IMR-90 (cell line): ENCODE measurements at regions not wholly inside any gene's neighbourhood (a gene's known extent, or its start where the extent isn't known, plus 50 kb on each side); places are given as distances from the start of the nearest gene placed in this dataset.

ENCODE experiments used
- ATAC-seq: fragments of 200-7000 bp; cut with Tn5 transposase; 2 replicates; pipeline ENCODE4 v1.9.1; 2020; ENCODE audit warnings: low read depth, mild to moderate bottlenecking, moderate library complexity
- BruUV-seq: library from RNA; stranded (reverse); fragments of 400-500 nt; replicated peaks from 2 replicates; lab custom pipeline; 2021; lab: Mats Ljungman, UMichigan
- CTCF ChIA-PET: fragments of 300-600 bp; formaldehyde crosslinking; extraction: SDS; loops from one replicate; lab custom pipeline; 2021; ENCODE audit warnings: antibody characterized with exemption; lab: Yijun Ruan, JAX
- POLR2A ChIA-PET: fragments of 300-600 bp; sonication (Branson Sonifier 250); formaldehyde crosslinking; loops from one replicate; lab custom pipeline; 2022; ENCODE audit warnings: antibody characterized with exemption; ENCODE audit not compliant: unreplicated experiment; lab: Charles Lee
- DNase-seq: peaks from one replicate; pipeline ENCODE4 v3.0.0; 2013
- H2AFZ ChIP-seq: replicated peaks from 2 replicates; pipeline ENCODE3; 2013; ENCODE audit warnings: low read length, mild to moderate bottlenecking; ENCODE audit not compliant: poor library complexity
- H2AK5ac ChIP-seq: 2 replicates; pipeline ENCODE4 v1.6.1; 2013; ENCODE audit warnings: low read depth, low read length, inconsistent platforms
- H2AK9ac ChIP-seq: replicated peaks from 2 replicates; pipeline ENCODE3; 2013; ENCODE audit warnings: mild to moderate bottlenecking, low read depth, low read length, moderate library complexity; ENCODE audit not compliant: poor library complexity
- H2BK120ac ChIP-seq: 2 replicates; pipeline ENCODE4 v1.6.1; 2013; ENCODE audit warnings: low read depth, low read length, inconsistent platforms
- H2BK15ac ChIP-seq: 3 replicates; pipeline ENCODE4 v1.6.1; 2013; ENCODE audit warnings: low read depth, low read length, inconsistent platforms
- H2BK20ac ChIP-seq: 2 replicates; pipeline ENCODE4 v1.6.1; 2013; ENCODE audit warnings: low read depth, mild to moderate bottlenecking, inconsistent platforms, low read length, moderate library complexity
- H2BK5ac ChIP-seq: 2 replicates; pipeline ENCODE4 v1.6.1; 2013; ENCODE audit warnings: mild to moderate bottlenecking, low read depth, low read length, inconsistent platforms; ENCODE audit not compliant: poor library complexity, severe bottlenecking
- H3K14ac ChIP-seq: replicated peaks from 2 replicates; pipeline ENCODE4 v1.6.1; 2013; ENCODE audit warnings: low read depth, low read length, inconsistent platforms
- H3K18ac ChIP-seq: 2 replicates; pipeline ENCODE4 v1.6.1; 2013; ENCODE audit warnings: low read depth, low read length, control low read depth
- H3K23ac ChIP-seq: 2 replicates; pipeline ENCODE4 v1.6.1; 2013; ENCODE audit warnings: low read depth, low read length, inconsistent platforms
- H3K27ac ChIP-seq: 2 replicates; pipeline ENCODE4 v1.5.1; 2013; ENCODE audit warnings: mild to moderate bottlenecking, control low read depth, low read length; ENCODE audit not compliant: insufficient read depth
- H3K27me3 ChIP-seq: 2 replicates; pipeline ENCODE4 v1.6.1; 2013; ENCODE audit warnings: low read length; ENCODE audit not compliant: control insufficient read depth, insufficient read depth
- H3K36me3 ChIP-seq: 2 replicates; pipeline ENCODE4 v1.6.1; 2013; ENCODE audit warnings: low read length, mixed read lengths; ENCODE audit not compliant: control insufficient read depth, insufficient read depth
- H3K4ac ChIP-seq: 2 replicates; pipeline ENCODE4 v1.6.1; 2013; ENCODE audit warnings: low read depth, low read length, inconsistent platforms
- H3K4me1 ChIP-seq: 2 replicates; pipeline ENCODE4 v1.6.1; 2013; ENCODE audit warnings: low read length, mixed read lengths; ENCODE audit not compliant: control insufficient read depth, insufficient read depth
- H3K4me2 ChIP-seq: 2 replicates; pipeline ENCODE4 v1.6.1; 2013; ENCODE audit warnings: low read depth, mild to moderate bottlenecking, control low read depth, low read length, moderate library complexity
- H3K4me3 ChIP-seq: 2 replicates; pipeline ENCODE4 v1.5.1; 2013; ENCODE audit warnings: low read depth, mild to moderate bottlenecking, control low read depth, low read length, moderate library complexity; ENCODE audit not compliant: insufficient read depth
- H3K56ac ChIP-seq: 2 replicates; pipeline ENCODE4 v1.6.1; 2013; ENCODE audit warnings: low read length, inconsistent platforms; ENCODE audit not compliant: insufficient read depth; ENCODE audit errors: extremely low read depth
- H3K79me1 ChIP-seq, 2 experiments: 2 replicates each; pipeline ENCODE4 v1.6.1; 2013; ENCODE audit warnings: low read length in 2 of 2, inconsistent platforms in 1 of 2, low read depth in 1 of 2
- H3K9ac ChIP-seq: 2 replicates; pipeline ENCODE4 v1.6.1; 2013; ENCODE audit warnings: low read depth, low read length, control low read depth
- H3K9me1 ChIP-seq: 2 replicates; pipeline ENCODE4 v1.6.1; 2013; ENCODE audit warnings: low read length, inconsistent platforms; ENCODE audit not compliant: insufficient read depth
- H3K9me3 ChIP-seq: 2 replicates; pipeline ENCODE4 v1.6.1; 2013; ENCODE audit warnings: low read length; ENCODE audit not compliant: control insufficient read depth, insufficient read depth
- H4K20me1 ChIP-seq: 2 replicates; pipeline ENCODE4 v1.6.1; 2013; ENCODE audit warnings: low read length, inconsistent platforms; ENCODE audit not compliant: insufficient read depth
- H4K5ac ChIP-seq: 2 replicates; pipeline ENCODE4 v1.6.1; 2013; ENCODE audit warnings: mild to moderate bottlenecking, low read depth, low read length, control low read depth
- H4K8ac ChIP-seq, 2 experiments: 2 replicates each; pipeline ENCODE4 v1.6.1; 2013; ENCODE audit warnings: low read depth in 2 of 2, low read length in 2 of 2, control low read depth in 1 of 2, inconsistent platforms in 1 of 2
- H4K91ac ChIP-seq: 2 replicates; pipeline ENCODE4 v1.6.1; 2013; ENCODE audit warnings: low read depth, low read length, inconsistent platforms; ENCODE audit not compliant: insufficient read depth
- BHLHE40 ChIP-seq: fragments of 150-350 bp; IDR thresholded peaks from 2 replicates; pipeline ENCODE4 v1.6.1; 2016; ENCODE audit warnings: mild to moderate bottlenecking, low read depth, low read length
- CHD1 ChIP-seq: IDR thresholded peaks from 2 replicates; pipeline ENCODE4 v1.6.1; 2012; ENCODE audit warnings: low read depth, low read length, improper control_type of control experiment
- FOS ChIP-seq: fragments of 150-350 bp; IDR thresholded peaks from 2 replicates; pipeline ENCODE4 v1.6.1; 2016; ENCODE audit warnings: low read depth, low read length
- MXI1 ChIP-seq: IDR thresholded peaks from 2 replicates; pipeline ENCODE4 v1.6.1; 2012; ENCODE audit warnings: low read depth, mild to moderate bottlenecking, low read length, moderate library complexity, borderline replicate concordance
- RCOR1 ChIP-seq: IDR thresholded peaks from 2 replicates; pipeline ENCODE4 v1.6.1; 2012; ENCODE audit warnings: mild to moderate bottlenecking, low read length, improper control_type of control experiment; ENCODE audit not compliant: insufficient replicate concordance
- RFX5 ChIP-seq: IDR thresholded peaks from 2 replicates; pipeline ENCODE4 v1.8.0; 2012; ENCODE audit warnings: low read depth, mild to moderate bottlenecking, low read length, moderate library complexity
- USF2 ChIP-seq: fragments of 150-350 bp; IDR thresholded peaks from 2 replicates; pipeline ENCODE4 v1.6.1; 2017; ENCODE audit warnings: mild to moderate bottlenecking, antibody characterized with exemption, low read length, low read depth
- WGBS, 2 experiments: methylation state at CpG; one replicate each; pipeline versions ENCODE4 v1.1.5 to v1.1.7; 2013; ENCODE audit warnings: missing lambda C conversion rate in 2 of 2; ENCODE audit not compliant: insufficient read length in 1 of 2; ENCODE audit errors: extremely low coverage in 2 of 2; 5-methylcytosine and 5-hydroxymethylcytosine counted together
- dilution Hi-C: fragments of 300-500 bp; cut with HindIII; formaldehyde crosslinking; loops from one replicate; pipeline ENCODE4 v1.14.3; 2018; ENCODE audit warnings: low sequenced_read_pairs; ENCODE audit not compliant: unreplicated experiment
- in situ Hi-C: fragments of 300-500 bp; cut with MboI; formaldehyde crosslinking; loops from 3 replicates; pipeline ENCODE4 v1.14.3; 2019; ENCODE audit warnings: low sequenced_read_pairs, inconsistent platforms, mixed read lengths
- intact Hi-C: fragments of 100-400 bp; cut with micrococcal nuclease; formaldehyde crosslinking; loops from 2 replicates; pipeline ENCODE4 v1.10.0; 2022
- TF ChIP-seq, protein P1 (sequence below): fragments of 150-350 bp; IDR thresholded peaks from 2 replicates; pipeline ENCODE4 v1.6.1; 2016; ENCODE audit warnings: low read depth, mild to moderate bottlenecking, low read length, moderate library complexity, borderline replicate concordance

GRCh38 chr18:39935598-39935997 is 2019.4 kb upstream of the PIK3C3 start:
- no CpG with 5 or more reads among the region's 2 CpGs for WGBS, 2 experiments
- Histone ChIP-seq H3K27ac (no peak overlapping the region), H4K20me1 (no peaks in the 10 kb centered on the region), H3K23ac (no peak overlapping the region), H3K18ac (no peak overlapping the region), H2BK20ac (no peak overlapping the region), H2BK15ac (no peak overlapping the region), H3K9me3 (no peaks in the 10 kb centered on the region), H3K27me3 (no peaks in the 10 kb centered on the region), H3K9ac (no peak overlapping the region), H3K79me1 (no peaks in the 10 kb centered on the region), H2AFZ (no peak overlapping the region), H3K4ac (no peak overlapping the region), H2AK5ac (no peak overlapping the region), H3K14ac (no peak overlapping the region), H3K4me2 (no peak overlapping the region), H4K8ac (no peak overlapping the region), H4K5ac (no peak overlapping the region), H2BK5ac (no peak overlapping the region), H3K4me3 (no peak overlapping the region), H3K36me3 (no peaks in the 10 kb centered on the region), H2BK120ac (no peak overlapping the region), H3K56ac (no peak overlapping the region), H2AK9ac (no peak overlapping the region), H4K91ac (no peak overlapping the region), H3K9me1 (no peaks in the 10 kb centered on the region), H3K4me1 (no peaks in the 10 kb centered on the region)
- DNase-seq (no peak), ATAC-seq (no peak)
- intact Hi-C loops, result no loop called here
- in situ Hi-C loops, result no loop called here
- dilution Hi-C loops, result no loop called here
- BruUV-seq, result no TSS peak
- ChIA-PET POLR2A (no interaction called here), CTCF (no interaction called here)
- TF ChIP-seq CHD1 (no peak), RFX5 (no peak), BHLHE40 (no peak), USF2 (no peak), RCOR1 (no peak), FOS (no peak), MXI1 (no peak)
- TF ChIP-seq, protein P1, sequence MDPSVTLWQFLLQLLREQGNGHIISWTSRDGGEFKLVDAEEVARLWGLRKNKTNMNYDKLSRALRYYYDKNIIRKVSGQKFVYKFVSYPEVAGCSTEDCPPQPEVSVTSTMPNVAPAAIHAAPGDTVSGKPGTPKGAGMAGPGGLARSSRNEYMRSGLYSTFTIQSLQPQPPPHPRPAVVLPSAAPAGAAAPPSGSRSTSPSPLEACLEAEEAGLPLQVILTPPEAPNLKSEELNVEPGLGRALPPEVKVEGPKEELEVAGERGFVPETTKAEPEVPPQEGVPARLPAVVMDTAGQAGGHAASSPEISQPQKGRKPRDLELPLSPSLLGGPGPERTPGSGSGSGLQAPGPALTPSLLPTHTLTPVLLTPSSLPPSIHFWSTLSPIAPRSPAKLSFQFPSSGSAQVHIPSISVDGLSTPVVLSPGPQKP, result no peak
